ENCODE measurements at regions not wholly inside any gene's neighbourhood (a gene's known extent, or its start where the extent isn't known, plus 50 kb on each side); places are given as distances from the start of the nearest gene placed in this dataset.
"Not testable (repeated sequence)": the region's sequence is repeated elsewhere in the genome, so short reads cannot be mapped to it uniquely, and the experiment has no call there.

DNA sequence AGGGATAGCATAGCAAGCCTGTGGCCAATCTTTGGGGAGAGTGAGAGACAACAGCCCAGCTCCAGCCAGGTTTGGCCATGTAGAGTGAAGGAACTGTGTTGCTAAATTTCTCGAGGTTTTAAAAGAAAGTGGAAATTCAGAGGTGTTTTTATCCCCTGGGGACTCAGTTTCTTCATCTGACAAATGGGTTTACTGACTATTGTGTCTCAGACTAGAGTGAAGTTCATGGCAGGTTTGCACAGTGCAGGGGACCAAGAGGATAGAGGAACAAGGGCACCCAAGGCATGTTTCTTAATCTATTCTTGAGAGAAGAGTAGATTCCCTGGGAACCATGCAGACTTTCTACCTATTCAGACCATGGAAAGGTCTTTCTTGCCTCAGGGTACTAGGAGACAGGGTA is 555.8 kb upstream of the C16orf82 start:
- DNase-seq: no peak

DNA sequence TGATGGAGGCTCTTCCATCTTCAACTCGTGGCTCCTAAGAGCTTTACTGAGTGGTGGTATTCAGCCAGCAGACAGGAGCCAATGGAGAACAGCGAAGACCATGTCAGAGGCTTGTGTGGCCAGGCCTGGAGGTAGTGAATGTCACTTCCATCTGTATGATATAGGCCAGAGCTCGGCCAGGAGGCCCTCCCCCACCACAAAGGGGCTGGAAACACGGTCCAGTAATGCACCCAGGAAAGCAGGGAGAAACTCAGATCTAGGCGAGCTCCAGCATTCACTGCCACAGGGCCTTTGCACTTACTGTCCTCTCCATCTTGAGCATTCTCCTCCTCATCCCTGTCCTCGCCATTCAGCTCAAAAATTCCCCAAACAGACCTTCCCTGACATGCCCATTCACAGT is 555.3 kb upstream of the C16orf82 start:
- DNase-seq: no peak

DNA sequence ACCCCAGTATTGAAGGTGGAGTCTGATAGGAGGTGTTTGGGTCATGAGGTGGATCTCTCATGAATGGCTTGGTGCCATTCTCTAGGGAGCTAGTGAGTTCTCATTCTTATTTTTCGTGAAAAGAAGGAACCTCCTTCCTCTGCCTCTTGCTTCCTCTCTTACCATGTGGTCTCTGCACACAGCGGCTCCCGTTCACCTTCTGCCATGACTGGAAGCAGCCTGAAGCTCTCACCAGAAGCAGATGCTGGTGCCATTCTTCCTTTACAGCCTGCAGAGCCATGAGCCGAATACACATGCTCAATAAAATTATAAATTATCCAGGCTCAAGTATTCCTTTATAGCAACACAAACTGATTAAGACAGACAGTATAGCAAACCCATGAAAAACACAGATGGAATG is 545.1 kb upstream of the C16orf82 start:
- DNase-seq: no peak

DNA sequence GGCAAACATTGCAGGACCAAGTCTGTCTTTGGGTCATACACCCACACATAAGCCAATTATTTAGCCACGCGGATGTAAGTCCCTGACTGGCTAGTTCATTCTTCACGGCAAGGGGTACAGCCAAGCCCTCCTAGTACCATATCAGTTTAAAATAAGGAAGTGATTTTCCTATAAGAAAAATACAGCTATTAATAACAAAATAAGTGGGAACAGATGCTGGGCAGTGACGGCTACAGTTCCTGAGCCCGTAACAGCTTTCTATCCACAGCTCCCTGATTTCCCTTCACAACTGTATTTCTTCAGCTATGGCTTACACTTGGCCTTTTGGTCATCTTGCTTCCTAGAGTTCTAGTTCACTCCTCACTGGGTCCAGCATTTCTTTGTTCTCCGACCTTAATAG is 542.4 kb upstream of the C16orf82 start:
- DNase-seq: no peak

DNA sequence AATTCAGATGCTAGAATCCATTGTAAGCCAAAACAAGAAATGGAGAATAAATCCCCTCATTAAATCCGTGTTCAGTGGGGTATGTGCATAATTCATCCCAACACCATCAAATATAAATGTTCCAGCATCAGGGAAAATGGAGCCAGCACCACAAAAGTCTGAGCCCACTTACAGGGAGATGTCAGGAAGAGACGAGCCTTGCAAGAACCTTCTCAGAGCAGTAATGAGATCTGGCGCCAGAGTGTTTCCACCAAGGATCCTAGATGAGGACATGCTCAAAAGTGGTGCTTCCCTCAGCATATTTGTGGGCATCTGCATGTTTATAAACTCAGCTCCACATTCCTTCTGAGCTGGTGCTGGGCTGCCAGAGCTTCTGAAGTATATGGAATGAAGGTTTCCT is 541.9 kb upstream of the C16orf82 start:
- no peak for DNase-seq

DNA sequence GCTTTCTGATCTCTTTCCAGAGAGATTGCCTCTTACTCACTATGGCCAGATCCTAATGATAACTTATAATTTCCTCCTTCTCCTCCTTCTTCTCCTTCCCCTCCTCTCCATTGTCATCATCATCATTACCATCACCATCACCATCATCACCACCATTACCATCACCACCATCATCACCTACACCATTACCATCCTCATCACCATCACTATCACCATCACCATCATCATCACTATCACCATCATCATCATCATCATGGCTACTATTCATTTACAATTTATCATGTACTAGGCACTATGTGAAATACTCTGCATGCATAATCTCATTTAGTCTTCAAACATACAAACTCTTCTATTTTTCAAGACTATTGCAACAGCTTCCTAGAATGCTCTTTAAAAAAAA is 540.9 kb upstream of the C16orf82 start:
- no peak for DNase-seq

DNA sequence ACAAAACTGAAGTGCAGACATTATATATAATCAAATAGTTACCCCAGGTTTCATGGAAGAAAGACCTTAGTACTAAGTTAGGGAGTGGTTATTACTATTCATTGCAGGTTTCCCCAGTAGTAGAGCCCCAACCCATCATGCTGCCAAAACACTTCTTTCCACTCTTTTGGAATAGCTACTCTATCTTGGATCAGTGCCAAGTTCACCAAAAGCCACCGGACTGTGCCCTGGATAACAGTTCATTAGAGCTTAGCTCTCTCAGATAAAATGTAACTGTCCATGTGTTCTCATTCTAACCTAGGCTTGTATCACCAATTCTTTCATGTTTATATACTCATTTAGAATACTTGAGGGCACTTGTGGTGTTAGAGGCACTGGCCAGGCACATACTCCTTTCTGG is 540.1 kb upstream of the C16orf82 start:
- no peak for DNase-seq

DNA sequence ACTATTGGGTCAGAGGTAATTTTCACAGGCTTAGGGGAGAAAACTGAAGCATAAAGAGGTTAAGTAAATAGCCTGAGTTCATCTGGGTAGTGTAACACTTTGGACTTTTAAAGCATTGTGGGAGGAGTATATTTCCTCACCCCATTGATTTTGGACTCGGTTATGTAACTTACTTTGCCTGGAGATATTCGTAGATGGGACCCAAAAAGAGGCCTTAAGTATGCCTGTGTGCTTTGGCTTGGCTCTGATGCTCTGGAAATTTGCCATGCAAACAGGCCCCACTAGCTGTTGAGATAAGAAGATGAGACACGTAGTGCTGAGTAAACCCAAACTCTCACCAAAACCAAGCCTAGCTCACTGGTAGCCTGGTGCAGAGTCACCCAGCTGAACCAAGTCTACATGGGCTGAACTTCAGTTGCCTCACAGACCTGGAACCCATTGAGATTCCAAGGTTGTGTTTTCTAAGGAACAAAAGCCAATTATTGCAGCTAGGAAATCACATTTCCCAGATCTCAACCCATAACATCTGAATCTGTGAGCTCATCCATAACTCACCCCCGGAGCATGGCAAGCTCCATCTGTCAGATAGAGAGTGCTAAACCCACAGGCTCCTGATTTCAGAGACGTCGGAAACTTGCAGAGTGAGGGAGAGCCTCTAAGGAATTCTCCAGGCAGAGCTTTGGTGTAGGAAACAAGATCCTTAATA is 536.0 kb upstream of the C16orf82 start:
- DNase-seq: no peak

DNA sequence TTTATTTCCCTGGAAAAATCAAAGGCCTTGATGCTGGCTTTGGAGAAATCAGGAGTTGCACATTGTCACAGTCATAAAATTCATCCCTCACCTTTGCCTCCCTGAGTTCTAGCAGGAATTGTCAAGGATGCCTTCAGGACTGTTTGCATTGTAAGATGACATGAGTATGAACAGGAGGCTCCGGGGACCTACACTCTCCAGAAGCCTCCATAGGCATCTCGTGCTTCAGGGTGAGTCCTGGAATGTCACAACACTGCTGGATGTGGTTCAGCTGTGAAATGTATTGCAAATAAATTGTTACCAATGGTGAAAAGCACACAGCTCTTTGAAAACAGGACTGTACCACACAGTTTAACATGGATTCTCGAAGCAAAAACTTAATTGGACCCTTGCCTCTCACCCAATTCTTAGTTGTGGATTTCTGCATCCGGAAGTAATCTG is 535.4 kb upstream of the C16orf82 start:
- no peak for DNase-seq

DNA sequence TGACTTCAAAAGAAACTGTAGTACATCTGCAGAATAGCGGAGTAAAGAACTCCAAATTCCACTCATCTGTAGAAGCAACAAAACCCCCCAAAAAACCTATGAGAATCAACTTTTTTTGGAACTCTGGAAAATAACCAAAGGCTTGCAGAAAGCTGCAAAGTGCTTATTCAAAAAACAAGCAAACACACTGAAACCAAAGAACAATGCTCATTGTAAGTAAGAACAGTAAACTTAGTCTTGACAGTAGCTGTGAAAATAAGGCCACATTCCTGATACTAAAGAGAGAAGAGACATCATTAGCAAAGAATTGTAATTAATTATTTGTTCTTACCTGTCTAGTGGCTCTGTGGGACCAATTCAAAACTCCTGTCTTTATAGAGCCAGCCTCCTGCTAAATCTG is 534.3 kb upstream of the C16orf82 start:
- no peak for DNase-seq

DNA sequence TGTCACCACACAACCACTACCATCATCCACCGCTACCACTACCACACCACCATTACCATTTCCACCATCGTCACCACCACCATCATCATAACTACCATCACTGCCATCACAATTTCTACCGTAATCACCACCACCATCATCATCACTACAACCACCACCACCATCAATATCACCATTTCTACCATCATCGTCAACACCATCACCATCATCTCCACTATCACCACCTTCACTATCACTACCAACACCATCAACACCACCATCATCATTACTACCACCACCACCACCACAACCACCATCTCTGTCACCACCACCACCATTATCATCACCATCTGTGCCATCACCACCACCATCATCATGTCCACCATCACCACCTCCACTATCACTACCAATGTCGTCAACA is 524.5 kb upstream of the C16orf82 start:
- DNase-seq: no peak

DNA sequence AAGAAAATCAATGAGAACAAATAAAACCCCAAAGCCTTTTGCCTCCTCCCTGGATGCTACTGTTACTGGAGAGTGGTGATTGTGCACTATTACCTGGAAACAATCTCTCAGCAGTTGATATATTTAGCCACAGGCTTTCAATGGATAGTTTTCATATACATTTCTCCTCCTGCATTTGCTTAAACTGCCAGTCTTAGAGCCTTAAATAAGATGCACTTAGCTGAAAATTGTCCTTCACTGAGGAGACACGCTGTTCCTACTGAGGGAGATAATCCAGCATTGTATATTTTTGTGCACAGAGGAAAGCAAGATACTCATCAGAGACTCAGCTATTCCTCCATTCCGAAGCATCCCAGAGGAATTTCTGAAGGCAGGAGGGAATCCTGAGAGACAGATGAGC is 520.2 kb upstream of the C16orf82 start:
- DNase-seq: no peak

DNA sequence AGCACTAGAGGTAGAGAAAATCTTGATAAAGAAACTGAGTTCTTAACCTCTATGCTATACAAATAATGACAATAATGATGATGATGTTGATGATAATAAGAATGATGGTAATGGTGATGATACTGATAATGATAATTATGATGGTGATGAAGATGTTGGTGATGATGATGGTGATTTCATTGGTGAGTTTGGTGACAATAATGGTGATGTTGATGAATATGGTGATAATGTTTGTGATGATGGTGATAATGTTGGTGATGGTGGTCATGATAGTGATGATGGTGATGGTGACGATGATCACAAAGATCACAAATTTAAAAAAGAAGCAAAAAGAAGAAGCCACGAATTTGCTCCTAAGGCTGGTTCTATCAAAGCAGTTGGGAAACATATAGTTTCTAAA is 519.0 kb upstream of the C16orf82 start:
- DNase-seq: no peak

DNA sequence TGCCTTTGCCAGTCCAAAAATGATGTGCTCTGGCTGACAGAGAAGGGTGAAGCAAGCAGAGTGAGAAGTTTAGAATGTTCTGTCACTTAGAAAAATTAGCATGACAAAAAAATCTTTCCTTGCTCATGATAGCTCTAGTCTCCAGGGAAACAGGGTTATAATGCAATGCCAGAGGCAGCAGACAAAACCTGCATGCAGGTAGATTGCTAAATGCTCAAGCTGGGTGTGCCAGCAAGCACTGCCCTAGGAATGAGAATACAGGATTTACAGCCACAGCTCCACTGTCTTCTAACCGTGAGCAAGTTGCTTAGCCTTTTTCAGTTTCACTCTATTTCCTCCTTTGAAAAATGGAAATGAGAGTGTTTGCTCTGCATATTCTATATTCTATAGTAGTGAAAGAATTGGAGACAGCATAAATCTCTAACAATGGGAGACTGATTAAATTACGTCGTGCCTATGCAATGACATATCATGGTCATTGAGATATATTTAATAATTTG is 516.6 kb upstream of the C16orf82 start:
- no peak for DNase-seq

DNA sequence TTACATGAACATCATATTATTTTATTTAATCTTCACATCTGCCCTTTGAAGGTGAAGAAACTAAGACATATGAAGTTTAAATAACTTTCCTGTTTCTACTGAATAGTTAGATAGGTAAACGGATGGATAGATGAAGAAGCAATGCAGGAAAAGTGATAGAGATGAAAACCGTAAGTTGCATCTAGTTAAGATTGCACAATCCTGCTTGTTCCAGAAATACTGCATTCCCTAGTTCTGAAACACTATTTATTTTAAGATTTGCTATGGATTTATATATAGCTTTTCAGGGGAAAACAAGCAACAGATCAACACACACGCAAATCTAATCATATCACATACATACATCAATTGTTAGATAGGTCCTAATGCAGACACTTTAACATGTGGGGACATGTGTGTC is 512.7 kb upstream of the C16orf82 start:
- DNase-seq: no peak

DNA sequence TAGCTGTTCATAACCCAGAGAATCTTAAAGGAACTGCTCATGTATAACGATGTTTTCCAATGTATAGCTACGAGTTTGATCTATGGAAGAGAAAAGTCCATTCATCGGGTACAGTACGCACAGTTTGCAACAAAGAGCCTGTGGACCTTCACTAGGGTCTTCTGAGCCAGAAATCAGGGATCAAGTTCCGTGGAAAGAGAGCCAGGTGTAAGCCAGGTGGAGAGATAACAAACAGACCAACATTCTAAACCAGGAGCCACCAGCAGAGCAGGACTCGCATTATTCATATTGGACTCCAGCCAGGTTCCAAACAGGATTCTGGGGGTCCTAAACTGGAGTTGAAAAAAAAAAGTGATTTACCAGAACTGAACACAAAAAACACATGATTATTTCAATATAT is 505.4 kb upstream of the C16orf82 start:
- no peak for DNase-seq

DNA sequence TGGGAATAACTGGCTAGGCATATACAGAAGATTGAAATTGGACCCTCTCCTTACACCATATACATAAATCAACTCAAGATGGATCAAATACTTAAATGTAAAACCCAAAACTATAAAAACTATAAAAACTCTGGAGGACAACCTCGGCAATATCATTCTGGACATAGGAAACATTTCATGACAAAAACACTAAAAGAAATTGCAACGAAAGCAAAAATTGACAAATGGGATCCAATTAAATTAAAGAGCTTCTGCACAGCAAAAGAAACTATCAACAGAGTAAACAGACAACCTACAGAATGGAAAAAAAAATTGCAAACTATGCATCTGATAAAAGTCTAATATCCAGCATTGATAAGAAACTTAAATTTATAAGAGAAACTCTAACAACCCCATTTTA is 503.7 kb upstream of the C16orf82 start:
- no peak for DNase-seq

DNA sequence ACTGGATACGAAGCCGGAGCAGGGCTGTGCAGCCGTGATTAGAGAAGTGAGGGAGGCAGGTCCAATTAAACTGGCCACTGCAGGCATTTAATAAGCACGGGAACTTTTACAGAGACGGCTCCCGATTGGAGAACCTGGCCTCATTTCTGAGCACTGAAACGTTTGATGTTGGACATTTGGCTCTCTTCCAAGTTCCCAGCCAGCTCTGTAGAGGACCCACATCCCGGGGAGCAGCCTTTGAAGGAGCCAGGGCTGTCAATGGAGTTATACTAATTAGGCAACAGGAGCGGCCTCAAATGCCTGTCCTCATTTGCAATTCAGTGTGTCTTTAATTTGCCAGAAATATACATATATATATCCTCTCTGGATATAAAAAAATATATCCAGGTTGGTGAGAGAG is 499.4 kb upstream of the C16orf82 start:
- no peak for DNase-seq

DNA sequence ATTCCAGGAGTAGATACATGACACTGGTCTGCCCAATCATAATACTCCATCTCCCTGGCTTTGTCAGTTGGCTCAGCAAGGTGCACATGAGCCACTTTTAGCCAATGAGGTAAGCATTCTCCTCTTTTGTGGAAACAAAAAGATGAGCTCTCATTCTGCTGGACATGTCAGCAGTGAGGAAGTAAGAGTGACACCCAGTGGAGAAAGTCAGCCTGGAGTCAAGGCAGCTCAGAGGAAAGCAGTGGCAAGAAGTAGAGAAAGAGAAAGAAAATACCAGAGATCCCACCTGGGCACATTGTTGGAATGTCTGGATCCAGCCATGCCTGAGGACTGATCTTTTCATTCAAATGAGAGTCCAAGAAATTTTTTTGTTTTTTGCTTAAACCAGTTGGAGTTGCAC is 496.9 kb upstream of the C16orf82 start:
- no peak for DNase-seq

DNA sequence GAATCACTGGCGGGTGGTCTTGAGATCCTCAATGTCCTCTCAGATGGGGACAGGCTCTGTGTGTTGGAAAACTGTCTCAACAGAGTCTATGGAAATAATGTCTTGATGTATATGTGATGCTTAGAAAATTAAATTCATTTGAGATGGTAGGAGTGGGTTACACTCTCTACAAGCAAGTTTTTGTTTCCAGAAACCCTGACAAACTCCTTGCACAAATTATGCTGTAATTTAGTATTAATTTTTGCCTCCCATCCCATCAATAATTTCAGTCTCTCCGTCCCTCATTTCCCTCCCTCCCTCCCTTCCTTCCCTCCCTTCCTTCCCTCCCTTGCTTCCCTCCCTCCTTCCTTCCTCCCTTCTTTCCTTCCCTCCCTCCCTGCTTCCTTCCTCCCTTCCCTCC is 488.0 kb upstream of the C16orf82 start:
- DNase-seq: no peak

DNA sequence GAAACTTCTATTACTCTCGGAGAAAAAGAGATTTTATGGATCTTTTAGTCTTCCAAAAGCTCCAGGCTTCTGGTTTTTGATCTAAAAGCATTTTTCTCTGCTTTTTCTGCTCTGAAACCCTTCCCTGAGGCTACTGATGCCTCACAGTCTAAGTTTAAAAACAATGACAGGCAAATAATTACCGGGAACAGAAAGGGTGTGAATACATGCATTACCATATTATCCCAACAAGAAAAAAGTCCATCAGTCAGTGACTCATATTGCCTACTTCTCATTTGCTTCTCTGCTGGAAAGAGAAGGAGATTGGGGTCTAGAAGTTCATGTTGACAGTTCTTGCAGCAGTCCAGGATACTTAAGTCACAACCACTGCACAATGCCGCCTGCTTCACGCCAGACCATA is 482.9 kb upstream of the C16orf82 start:
- no peak for DNase-seq

DNA sequence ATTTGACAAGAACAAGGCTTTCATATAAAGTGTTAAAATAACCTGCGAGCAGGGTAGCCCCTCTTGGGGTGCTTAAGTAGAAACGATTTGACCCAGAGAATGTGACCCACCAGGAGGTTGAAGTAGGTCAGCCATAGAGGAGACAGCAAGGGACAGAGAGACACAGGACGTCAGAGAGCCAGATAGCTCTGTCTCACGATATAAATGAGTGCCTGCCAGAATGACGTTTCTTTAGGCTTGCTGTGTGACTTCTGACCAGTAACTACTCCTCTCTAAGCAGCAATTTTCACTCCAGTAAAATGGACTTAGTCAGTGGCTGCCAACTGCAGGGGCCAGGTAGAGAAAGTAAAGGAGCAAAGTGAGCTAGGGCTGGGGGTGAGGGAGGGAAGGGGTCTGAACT is 473.0 kb upstream of the C16orf82 start:
- no peak for DNase-seq

DNA sequence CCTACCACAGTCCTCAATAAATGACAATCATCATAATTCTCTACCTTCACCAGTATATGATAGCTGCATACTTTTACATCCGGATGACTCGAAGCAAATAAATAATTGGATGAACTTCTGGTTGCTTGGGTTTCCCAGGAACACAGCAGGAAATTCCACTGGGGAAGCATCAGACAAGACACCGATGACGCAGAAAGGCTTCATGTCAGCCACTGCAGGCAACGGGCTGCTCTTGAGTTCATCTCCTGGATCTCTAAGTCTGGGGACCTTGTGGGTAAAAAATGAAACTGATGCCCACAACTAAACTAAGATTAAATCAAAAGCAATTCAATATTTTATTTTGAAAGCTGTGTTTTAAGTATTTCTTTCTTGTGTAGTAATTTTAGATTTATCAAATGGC is 472.1 kb upstream of the C16orf82 start:
- no peak for DNase-seq

DNA sequence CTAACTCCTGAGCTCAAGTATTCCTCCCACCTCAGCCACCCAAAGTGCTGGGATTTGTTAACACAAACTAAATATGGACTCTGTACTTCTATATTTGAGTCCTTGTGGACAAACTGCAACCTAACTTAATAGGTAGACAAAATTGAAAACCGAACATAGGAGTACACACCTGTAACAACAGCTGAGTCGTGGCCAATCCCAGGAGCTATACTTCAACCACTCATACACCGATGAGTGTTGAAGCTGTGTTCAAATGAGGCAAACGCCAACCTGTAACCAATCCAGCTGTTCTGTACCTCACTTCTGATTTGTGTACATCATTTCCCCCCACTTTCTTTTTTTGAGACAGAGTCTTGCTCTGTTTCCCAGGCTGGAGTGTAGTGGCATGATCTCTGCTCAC is 471.5 kb upstream of the C16orf82 start:
- DNase-seq: no peak

DNA sequence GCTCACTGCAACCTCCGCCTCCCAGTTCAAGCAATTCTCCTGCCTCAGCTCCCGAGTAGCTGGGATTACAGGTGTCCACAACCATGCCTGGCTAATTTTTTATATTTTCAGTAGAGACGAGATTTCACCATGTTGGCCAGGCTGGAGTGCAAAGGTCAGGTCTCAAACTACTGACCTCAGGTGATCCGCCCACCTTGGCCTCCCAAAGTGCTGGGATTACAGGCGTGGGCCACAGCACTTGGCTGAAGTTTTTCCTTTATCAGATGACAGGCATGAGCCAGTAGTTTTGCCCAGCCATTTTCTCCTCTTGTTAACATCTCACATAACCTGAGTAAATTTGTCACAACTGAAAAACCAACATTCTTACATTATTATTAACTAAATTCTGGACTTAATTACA is 470.7 kb upstream of the C16orf82 start:
- not testable (repeated sequence) for DNase-seq
